ENCODE measurements at regions not wholly inside any gene's neighbourhood (a gene's known extent, or its start where the extent isn't known, plus 50 kb on each side); places are given as distances from the start of the nearest gene placed in this dataset.

- TF ChIP-seq CTCF (IDR thresholded peaks at IDR 0.05; ENCODE audit: borderline replicate concordance, extremely low read depth, low read length, poor library complexity, severe bottlenecking): no peak
- no peak for TF ChIP-seq EZH2 (IDR thresholded peaks at IDR 0.05; ENCODE audit: borderline replicate concordance, low read depth, low read length, severe bottlenecking)
Observed at GRCh38 chr6:168866534-168866933, 387.1 kb downstream of the THBS2 start.
